Stimulated activated CD8-positive, alpha-beta memory T cell treated with anti-CD3 and anti-CD28 coated beads, Interleukin-7, amount 100 ng/mL, for 4 hours (primary cell): ENCODE measurements at regions not wholly inside any gene's neighbourhood (a gene's known extent, or its start where the extent isn't known, plus 50 kb on each side); places are given as distances from the start of the nearest gene placed in this dataset.
A peak's percentile ranks its signal among the peaks of the same experiment; 100 is the strongest.
"Not testable (repeated sequence)": the region's sequence is repeated elsewhere in the genome, so short reads cannot be mapped to it uniquely, and the experiment has no call there.

Source experiments
- DNase-seq, 2 donors: peaks; one replicate each; pipeline ENCODE4 v3.0.0-alpha.2; 2020; ENCODE audit warnings: low read depth in 2 of 2

DNA sequence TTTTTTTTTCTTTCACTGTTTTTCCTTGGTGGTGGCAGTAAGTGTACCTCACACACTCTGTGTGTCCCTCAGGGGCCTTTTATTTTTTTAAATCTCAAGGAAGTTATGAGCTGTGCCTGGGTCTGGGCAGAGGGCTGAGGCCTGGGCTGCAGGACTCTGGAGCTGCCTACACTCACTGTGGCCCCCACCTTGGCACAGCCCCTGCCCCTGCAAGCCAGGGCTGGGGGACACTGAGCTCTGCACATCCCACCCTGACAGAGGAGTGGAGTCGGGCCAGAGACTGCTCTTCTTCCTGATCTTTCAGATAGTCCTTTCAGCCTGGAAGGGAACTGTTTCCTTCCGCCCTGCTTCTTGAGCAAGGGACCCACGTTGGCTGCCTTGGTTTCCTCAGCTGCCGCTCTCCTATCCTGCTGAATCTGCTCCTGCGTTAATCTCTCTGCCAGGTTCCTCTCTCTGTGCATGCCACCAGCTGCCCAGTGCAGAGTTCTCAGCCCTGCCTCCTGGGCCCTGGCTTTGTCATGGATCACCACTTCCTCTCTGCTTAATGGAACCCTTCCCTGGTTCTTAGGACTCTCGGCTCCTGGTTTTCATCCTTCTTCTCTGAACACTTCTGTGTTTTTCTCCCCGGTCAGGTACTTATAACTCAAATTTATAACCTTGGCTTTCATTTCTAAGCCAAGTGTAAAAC, 502.3 kb downstream of the DIRAS2 start:
- DNase-seq: no peak

DNA sequence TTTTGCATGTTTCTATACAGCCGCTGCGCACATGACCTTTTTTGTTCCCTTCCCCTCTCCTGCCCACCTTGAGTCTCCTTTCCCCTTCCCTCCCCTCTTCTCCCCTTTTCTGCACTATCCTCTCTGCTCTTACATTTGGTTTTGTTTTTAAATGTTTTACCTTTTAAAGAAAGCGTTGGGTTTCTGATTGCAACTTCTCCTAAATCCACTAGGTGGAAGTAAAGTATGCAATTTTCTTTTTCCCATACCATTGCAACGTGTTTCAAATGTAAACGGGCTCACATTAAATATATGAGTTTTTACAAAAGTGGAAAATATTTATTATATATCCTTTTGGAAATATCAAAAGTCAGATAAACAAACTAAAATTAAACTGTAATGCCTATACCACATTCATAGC, 500.9 kb downstream of the DIRAS2 start:
- DNase-seq: no peak

DNA sequence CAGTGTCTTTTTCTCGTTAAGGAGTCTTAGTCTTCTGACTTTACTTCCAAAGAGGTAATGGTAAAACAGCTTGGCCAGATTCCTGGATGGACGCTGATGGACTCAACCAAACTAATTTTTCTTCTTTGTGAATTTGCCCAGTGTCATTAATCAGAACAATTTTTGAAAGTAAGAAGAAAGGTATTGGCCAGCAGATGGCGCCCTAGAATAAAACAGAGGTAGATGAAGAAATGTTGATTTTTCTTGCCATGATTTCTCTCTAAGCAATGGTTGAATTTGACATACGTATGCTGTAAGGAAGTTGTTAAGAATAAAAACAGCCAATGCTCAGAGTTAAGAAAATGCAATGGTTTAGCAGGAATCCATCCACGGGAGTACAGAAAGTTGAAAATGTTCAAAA, 500.0 kb downstream of the DIRAS2 start:
- peak in 1 of 2 donors; percentile 28 for DNase-seq

DNA sequence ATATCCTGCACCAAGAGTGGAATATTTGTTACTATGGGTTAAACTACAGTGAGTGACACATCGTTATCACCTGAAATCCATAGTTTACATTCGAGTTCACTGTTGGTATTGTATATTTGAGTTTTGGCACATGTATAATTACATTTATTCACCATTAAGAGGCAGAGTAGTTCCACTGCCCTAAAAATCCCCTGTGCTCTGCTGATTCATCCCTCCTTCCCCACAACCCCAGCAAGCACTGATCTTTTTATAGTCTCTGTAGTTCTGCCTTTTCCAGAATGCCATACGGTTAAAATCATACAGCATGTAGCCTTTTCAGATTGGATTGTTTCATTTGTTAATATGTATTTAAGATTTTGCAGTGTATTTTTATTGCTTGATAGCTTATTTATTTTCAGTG, 495.2 kb downstream of the DIRAS2 start:
- DNase-seq: no peak

DNA sequence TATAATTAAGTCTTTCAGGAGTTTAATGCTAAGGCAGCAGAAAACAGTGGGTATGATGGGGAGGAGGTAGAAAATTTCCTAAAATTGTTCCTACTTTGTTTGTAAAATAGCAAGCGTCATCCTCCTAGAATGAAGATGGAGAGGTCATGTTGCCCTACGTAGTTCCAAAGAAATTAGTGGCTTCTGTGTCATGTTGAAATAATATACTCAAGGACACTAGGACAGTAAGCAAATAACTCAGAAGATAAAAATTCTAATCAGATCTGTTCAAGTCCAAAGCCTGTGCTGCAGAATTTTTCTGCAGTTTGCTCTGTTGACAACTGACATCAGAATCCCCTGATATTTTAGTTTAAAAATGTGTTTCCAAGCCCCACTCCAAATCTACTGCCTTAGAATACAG, 486.3 kb downstream of the DIRAS2 start:
- DNase-seq: no peak

DNA sequence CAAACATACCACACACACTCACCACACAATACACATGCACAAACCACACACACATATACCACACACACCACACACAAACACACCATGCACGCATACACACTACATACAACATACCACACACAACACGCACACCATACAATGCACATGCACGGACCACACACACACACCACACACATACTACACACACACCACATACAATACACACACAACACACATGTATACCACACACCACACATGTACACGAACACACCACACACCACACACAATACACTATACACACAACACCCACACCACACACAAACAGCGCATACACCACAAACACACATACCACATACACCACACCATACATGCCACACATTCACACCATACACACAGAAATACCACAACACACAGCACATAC, 480.3 kb downstream of the DIRAS2 start:
- DNase-seq: no peak

DNA sequence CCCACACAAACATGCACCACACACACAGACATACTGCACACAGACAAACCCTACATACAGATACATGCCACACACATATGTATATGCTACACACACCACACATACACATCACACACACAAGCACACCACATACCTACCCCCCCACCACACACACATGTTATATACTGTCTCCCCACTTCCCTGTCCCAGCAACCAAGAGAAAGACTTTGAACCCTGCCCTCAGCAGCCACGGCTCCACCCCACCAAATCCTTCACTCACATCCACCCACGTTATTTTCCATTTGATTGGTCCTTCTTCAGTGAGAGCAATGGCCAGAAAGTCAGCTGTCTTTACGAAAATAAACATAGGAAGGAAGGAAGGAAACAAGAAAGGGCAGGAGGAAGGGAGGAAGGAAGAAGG, 479.8 kb downstream of the DIRAS2 start:
- no peak for DNase-seq

GRCh38 chr9:90165281-90165680, 477.3 kb downstream of the DIRAS2 start:
- DNase-seq: no peak

- DNase-seq: not testable (repeated sequence)
These were observed 476.2 kb downstream of the DIRAS2 start for GRCh38 chr9:90166374-90166773.

DNA sequence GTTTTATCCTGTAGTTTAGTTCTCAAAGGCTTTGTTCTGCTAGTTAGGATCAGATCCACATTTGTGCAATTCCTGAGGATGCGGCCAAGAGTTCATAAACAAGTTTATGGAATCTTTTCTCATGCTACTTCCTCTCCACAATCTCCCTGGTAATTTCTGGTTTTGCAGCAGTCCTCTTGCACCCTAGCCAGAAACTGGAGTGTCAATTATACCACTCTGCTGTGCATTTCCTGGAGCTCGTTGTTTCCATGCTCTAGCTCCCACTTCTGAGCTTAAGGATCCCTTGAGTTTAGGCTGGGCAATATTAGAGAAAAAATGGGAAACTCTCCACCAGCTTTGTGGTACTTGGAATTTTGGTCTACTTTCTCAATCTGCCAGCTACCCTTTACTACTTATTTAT, 474.7 kb downstream of the DIRAS2 start:
- DNase-seq: no peak

DNA sequence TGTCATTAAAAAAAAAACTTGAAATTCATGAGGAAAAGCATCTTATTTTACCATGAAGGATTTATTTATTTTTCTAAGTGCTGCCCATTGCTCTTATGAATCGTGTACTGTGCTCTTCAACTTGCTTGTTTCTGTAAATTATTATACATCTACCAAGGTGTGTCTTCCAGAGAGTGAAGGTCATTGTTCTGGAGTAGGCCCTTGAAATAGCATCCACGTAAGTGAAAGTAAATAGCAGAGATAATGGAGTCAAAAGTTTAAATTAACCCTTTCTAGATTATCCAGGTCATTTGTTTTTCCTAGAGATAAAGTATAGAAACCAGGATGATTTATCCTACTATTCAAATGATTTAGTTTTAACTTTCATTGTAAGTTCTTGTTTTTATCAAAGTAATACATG, 473.1 kb downstream of the DIRAS2 start:
- no peak for DNase-seq

- DNase-seq: not testable (repeated sequence)
These were observed 468.7 kb downstream of the DIRAS2 start for GRCh38 chr9:90173935-90174334.

DNA sequence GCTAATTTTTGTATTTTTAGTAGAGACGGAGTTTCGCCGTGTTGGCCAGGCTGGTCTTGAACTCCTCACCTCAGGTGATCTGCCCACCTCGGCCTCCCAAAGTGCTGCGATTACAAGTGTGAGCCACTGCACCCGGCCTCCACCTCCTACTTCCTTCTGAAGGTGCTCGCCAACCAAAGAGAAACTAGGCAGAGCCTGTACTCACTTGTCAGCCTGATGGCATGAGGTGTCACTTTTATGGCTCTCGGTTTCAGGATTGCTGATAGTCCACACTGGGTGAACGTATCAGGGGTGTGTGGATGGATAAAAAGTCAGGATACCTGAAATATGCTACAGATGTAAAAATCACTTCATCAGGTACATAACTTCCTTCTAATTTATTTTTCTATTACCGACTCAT, 468.3 kb downstream of the DIRAS2 start:
- DNase-seq: not testable (repeated sequence)

GRCh38 chr9:90175257-90175656, 467.4 kb downstream of the DIRAS2 start:
- DNase-seq: no peak

GRCh38 chr9:90175865-90176264, 466.8 kb downstream of the DIRAS2 start:
- no peak for DNase-seq

- no peak for DNase-seq
These were observed 465.7 kb downstream of the DIRAS2 start for GRCh38 chr9:90176901-90177300.

DNA sequence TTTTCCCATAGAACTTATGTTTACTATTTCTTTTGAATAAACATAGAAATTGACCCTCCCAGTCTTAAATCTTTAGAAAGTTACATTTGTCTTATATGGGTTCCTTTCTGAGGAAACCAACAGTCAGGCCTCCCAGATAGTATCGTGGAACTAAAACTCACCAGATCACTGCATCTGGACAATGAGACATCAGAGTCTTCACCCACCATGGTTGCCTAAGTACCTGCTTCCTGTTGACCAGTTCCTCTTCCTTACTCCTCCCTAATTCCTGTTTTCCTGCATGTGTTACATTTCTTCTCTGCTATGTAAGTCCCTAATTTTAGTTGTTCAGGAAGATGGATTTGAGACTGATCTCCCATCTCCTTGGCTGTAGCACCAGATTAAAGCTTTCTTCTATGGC, 462.2 kb downstream of the DIRAS2 start:
- no peak for DNase-seq

GRCh38 chr9:90188656-90189055, 454.0 kb downstream of the DIRAS2 start:
- no peak for DNase-seq

DNA sequence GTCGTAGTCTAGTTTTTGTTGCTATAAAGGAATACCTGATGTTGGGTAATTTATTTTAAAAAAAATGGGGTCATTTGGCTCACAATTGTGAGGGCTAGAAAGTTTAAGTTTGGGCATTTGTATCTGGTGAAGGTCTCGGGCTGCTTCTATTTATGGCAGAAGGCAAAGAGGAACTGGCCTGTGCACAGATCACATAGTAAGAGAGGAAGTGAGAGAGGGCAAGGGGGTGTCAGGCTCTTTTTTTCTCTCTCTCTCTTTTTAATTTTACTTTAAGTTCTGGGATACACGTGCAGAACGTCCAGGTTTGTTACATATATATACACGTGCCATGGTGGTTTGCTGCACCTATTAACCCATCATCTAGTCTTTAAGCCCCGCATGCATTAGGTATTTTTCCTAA, 453.3 kb downstream of the DIRAS2 start:
- DNase-seq: no peak

DNA sequence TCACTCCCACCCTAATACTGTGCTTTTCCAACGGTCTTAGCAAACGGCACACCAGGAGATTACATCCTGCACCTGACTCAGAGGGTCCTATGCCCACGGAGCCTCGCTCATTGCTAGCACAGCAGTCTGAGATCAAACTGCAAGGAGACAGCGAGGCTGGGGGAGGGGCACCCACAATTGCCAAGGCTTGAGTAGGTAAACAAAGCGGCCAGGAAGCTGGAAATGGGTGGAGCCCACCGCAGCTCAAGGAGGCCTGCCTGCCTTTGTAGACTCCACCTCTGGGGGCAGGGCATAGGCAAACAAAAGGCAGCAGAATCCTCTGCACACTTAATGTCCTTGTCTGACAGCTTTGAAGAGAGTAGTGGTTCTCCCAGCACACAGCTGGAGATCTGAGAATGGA, 450.2 kb downstream of the DIRAS2 start:
- peak in 1 of 2 donors; percentile 1 for DNase-seq

DNA sequence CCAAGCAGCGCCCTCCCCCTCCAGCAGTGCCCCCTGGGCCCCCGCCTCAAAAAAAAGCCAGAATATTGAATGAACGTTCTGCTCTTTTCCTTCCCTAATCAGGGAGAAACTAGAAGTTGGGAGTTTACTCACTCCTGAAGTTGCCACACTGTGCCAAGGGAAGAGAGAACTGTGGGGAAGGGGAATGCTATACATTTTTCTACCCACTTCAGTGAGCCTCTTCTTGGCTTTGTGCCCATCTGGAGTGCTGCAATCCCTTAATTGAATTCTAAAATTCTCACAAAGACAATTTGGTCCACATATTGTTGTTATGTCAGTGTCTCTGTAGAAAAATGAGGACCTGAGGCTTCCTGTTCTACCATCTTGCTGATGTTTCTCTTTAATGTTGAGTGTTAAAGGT, 443.7 kb downstream of the DIRAS2 start:
- DNase-seq: no peak

DNA sequence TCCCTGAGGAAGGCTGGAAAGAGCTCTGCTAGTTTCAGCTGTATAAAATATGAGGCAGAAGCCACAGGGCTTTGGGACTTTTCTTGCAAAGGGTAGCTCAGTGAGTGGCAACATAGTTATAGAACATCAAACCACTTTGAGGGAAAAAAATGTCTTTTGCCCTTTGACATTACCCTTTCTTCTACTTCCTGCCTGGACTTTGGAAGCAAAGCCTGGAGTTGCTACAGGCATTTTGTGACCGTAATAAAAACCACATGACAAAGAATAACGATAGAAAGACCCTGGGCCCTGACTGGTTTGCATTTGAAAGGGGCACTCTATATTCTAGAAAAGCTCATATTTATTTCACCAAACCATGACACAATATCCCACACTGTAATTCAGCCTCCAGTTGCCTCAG, 440.9 kb downstream of the DIRAS2 start:
- no peak for DNase-seq

DNA sequence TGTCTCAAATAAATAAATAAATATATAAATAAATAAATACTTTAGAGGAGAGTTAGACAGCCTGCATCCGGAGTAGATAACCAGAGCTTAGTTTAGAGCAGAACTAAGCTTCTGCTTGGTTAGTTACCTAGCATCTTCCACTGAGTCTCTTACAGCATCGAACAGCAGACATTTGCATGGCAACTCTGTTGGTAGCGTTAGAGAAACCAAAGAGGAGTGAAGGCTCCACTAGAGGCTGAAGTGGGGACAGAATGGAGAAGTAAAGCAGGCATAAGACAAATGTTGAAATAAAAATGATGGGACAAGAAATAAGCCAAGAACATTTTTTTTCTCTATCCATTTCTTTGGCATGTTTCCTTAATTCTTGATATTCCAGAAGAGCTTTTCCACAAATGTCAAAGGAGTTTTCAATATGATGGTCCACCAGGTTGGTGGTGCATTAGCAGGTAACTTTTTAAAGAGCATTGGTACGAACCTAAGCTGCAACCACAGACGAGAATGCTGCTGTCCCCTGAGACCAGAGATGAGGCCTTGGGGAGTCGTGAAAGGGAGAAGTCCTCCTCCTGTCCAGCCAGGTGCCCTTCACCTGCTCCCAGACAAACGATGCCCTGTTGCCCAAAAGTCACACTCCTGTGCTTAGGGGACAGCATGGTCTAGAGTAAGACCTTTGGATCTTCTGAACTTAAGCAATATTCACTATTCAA, 438.3 kb downstream of the DIRAS2 start:
- no peak for DNase-seq

- DNase-seq: not testable (repeated sequence)
These were observed 429.6 kb downstream of the DIRAS2 start for GRCh38 chr9:90213045-90213444.
